HPDE6-E6E7 (cell line): ENCODE measurements at regions not wholly inside any gene's neighbourhood (a gene's known extent, or its start where the extent isn't known, plus 50 kb on each side); places are given as distances from the start of the nearest gene placed in this dataset.
"Not testable (repeated sequence)": the region's sequence is repeated elsewhere in the genome, so short reads cannot be mapped to it uniquely, and the experiment has no call there.

Experiments
- DNase-seq: peaks from one replicate; pipeline ENCODE4 v3.0.0; 2011; ENCODE audit warnings: missing footprints; ENCODE audit errors: extremely low spot score

GRCh38 chr14:86796221-86797074 is 1196.5 kb downstream of the GALC start:
- no peak for DNase-seq

GRCh38 chr14:86794689-86795088 is 1198.3 kb downstream of the GALC start:
- DNase-seq, result no peak

- DNase-seq, result no peak
These were observed 1202.3 kb downstream of the GALC start for GRCh38 chr14:86790408-86791364.

DNA sequence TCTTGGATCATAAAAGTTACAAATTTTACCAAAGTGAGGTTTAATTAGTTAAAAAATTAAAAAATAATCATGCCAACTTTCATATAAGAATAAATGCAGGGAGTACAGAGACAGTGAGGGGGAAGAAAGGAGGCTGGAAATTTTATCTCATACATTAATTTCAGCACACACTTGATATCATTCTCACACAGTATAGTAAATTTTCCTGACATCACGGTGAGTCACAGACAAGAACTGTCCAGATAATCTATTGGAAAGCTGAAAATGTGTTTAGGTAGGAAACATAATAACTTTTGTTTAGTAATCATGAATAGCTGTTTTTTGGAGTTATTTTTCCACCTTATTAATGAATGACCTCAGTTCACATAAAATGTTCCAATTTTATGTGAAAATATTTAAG is 1204.8 kb downstream of the GALC start:
- no peak for DNase-seq

DNA sequence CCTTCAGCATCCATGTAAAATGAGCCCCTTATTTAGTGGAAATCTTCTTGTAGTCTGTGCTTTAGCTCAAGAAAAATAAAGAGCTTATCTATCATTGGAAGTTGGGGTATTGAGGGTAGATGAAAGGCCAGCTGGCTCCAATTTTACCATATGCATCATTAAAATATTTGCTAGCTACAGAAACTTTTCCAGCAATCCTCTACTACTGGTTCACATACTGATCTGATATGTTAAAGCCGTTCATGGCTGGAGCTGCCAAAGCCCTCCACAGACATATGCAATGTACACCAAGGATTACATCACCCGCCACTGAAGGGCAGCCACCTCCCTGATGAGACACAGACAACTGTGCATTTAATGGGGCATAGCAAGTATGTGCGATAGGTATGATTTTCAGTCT is 1205.3 kb downstream of the GALC start:
- no peak for DNase-seq

DNA sequence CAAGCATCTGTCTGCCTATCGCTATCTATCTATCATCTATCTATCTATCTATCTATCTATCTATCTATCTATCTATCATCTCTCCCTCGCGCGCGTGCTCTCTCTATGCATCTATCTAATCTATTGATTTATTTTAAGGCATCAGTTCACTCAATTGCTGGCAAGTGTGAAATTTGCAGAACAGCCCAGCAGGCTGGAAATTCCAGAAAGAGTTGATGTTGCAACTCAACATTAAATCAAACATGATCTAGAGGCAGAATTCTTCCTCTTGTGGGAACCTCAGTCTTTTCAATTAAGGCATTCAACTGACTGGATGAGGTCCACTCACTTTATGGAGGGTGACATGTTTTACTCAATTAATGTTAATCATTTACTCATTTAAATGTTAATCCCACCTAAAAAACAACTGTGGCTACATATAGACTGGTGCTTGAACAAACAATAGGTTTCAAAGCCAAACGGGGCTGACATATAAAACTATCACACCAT is 1210.8 kb downstream of the GALC start:
- DNase-seq, result no peak

DNA sequence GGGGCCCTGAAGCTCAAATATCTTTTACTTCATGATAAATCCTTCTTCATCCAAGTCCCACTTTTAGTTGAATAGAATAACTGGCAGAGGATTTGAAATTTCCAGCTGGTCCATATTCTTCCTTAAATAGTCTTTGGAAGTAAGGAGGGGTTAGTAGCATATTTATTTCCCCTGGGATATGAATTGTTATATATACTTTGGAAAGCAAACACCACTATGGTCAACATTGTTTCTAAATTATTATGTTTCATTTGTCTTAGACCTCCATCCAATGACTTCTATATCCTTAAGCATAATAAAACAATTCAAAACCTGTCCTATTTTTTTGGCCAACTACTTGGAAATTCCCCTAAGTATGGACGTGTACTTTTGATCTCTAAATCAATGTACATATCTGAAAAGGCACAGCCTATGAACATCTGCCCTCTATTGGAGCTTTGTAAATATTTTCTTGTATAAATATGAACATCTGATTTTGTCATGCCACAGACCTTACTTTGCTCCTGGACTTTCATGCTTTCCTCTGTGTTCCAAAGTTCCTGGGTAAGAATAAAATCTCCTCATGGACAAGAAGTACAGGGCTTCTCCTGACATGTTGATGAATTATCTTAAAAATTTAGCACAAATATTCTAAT is 1212.0 kb downstream of the GALC start:
- no peak for DNase-seq

GRCh38 chr14:86780461-86780860 is 1212.5 kb downstream of the GALC start:
- no peak for DNase-seq

- no peak for DNase-seq
These were observed 1213.6 kb downstream of the GALC start for GRCh38 chr14:86779416-86779815.

DNA sequence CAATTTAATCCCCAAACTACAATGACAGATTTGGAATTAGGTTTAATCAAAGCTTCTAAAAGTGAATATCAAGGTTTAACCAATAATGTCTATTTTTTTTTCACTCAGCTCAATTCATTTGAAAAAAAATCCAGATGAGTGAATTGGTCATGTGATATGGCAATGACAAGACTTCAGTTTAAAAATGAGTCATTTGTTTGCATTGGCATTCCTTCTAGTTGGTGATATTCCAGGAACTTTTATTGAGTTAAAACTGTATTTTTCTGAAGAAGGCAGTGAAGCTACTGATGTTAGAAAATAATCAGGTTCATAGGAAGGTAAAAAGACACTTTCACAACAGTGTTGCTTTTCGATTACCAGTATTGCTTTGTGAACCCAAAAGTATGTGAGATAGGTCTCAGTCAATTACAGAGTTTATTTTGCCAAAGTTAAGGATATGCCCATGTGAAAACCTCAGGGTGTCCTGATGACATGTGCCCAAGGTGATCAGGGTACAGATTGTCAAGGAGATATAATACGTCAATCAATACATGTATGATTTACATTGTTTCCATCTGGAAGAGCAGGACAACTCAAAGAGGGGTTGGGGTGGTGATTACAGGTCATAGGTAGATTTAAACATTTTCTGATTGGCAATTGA is 1214.9 kb downstream of the GALC start:
- DNase-seq, result no peak

- not testable (repeated sequence) for DNase-seq
These were observed 1217.1 kb downstream of the GALC start for GRCh38 chr14:86775896-86776295.

DNA sequence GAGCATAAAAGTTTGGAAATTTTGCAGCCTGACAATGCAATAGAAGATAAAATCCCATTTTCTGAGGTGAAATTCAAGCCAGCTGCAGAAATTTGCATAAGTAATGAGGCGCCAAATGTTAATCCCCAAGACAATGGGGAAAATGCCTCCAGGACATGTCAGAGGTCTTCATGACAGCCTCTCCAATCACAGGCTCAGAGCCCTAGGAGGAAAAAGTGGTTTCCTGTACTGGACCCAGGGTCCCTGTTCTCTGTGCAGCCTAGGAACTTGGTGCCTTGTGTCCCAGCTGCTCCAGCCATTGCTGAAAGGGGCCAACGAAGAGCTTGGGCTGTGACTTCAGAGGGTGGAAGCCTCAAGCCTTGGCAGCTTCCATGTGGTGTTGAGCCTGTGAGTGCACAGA is 1218.1 kb downstream of the GALC start:
- DNase-seq, result no peak

DNA sequence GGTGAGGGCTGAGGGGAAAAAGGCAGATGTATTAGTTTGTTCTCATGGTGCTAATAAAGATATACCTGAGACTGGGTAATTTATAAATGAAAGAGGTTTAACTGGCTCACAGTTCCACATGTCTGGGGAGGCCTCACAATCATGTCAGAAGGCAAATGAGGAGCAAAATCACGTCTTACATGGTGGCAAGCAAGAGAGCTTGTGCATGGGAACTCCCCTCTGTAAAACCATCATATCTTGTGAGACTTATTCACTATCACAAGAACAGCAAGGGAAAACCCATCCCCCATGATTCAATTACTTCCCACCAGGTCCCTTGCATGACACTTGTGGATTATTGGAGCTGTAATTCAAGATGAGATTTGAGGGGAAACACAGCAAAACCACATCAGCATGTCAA is 1220.9 kb downstream of the GALC start:
- DNase-seq, result no peak

DNA sequence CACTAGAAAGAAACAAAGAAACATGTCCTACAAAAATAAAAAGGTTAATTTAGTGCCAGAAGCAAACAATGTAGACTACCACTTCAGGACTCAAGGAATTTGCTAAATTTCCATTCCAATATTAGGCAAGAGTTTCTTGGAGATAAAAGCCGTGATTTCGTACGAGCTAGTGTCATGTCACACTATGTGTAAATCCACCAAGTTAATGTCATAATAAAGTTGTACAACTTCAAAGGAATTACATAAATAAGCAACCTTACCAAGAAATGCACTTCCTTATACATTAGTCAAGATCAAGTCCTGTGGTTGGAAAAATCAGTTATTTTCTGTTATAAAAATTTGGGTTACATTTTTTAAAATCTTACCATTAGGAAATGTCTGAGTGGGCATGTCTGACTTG is 1222.8 kb downstream of the GALC start:
- no peak for DNase-seq

DNA sequence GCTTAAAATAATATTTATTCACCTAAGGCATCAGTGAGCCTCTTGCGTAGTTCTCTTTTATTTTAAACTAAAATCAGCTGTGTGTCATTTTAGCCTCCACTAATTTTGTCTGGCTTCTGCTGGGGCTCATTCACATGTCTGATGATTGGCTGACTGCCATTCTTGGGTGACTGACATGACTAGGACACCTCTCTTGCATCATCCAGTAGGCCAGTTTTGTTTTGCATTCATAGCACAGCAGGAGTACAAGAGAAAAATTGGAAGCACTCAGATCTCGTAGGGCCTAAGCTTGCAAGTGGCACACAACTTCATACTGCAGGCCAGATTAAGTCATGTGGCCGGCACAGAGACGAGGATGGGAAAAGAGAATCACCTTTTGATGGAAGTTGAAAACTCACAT is 1226.5 kb downstream of the GALC start:
- DNase-seq, result no peak

GRCh38 chr14:86761611-86762010 is 1231.4 kb downstream of the GALC start:
- no peak for DNase-seq

DNA sequence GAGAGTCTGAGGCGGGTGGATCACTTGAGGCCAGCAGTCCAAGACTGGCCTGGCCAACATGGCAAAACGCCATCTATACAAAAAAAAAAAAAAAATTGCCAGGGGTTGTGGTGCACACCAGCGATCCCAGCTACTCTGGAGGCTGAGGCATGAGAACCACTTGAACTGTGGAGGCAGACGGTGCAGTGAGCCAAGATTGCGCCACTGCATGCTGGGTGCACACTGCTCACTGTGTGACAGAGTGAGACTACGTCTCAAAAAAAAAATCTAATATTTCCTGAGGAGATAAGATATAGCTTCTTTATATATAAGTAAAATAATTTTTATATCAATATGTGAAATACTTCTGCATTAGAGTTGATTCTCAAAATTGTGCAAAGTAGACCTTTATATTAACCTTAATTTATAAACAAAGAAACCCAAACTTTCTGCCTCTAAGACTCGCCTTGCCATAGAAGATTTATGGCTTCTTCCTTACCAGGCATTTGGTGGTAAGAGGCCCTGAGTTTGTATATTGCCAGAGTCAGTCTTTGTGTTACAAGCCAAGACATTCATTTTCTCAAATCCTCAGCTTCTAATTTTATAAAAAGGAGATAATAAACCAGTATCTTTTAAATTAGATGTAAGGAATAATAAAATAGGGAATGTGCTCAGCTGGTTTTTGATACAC is 1226.7 kb downstream of the FLRT2 start:
- DNase-seq, result no peak

- not testable (repeated sequence) for DNase-seq
These were observed 1220.5 kb downstream of the FLRT2 start for GRCh38 chr14:86750488-86750887.

- DNase-seq, result peak; percentile 36
These were observed 1209.8 kb downstream of the FLRT2 start for GRCh38 chr14:86739761-86740160.

- DNase-seq, result not testable (repeated sequence)
These were observed 1201.5 kb downstream of the FLRT2 start for GRCh38 chr14:86731427-86731826.

- no peak for DNase-seq
These were observed 1193.3 kb downstream of the FLRT2 start for GRCh38 chr14:86723254-86723624.
